ENCODE measurements at regions not wholly inside any gene's neighbourhood (a gene's known extent, or its start where the extent isn't known, plus 50 kb on each side); places are given as distances from the start of the nearest gene placed in this dataset.

DNA sequence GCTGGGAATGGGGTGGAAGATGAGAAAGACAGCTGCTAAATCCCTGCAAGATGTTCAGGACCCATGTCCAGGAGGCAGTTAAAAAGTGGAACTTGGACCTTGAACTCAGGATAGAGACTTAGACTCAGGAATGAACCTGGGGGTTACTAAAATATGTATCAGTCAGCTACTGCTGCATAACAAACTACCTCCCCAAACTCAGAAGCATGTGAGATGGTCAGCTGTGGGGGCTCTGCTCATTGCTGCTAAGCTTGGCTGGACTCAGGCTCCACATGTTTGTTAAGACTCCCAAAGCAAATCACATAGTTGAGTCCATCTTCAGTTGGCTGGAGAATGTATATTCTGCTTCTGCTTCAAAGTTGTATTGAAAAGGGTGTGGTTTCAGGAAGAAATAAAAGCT is 61.4 kb upstream of the COPS8 start:
- no peak for TF ChIP-seq CREB1 (IDR thresholded peaks at IDR 0.05)
- no peak for TF ChIP-seq CREB1 (CRISPR knock-in tag; IDR thresholded peaks at IDR 0.05)
- no peak for TF ChIP-seq TMF1 (CRISPR knock-in tag; IDR thresholded peaks at IDR 0.05; ENCODE audit: low read depth)
- TF ChIP-seq, protein P1, sequence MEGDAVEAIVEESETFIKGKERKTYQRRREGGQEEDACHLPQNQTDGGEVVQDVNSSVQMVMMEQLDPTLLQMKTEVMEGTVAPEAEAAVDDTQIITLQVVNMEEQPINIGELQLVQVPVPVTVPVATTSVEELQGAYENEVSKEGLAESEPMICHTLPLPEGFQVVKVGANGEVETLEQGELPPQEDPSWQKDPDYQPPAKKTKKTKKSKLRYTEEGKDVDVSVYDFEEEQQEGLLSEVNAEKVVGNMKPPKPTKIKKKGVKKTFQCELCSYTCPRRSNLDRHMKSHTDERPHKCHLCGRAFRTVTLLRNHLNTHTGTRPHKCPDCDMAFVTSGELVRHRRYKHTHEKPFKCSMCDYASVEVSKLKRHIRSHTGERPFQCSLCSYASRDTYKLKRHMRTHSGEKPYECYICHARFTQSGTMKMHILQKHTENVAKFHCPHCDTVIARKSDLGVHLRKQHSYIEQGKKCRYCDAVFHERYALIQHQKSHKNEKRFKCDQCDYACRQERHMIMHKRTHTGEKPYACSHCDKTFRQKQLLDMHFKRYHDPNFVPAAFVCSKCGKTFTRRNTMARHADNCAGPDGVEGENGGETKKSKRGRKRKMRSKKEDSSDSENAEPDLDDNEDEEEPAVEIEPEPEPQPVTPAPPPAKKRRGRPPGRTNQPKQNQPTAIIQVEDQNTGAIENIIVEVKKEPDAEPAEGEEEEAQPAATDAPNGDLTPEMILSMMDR (CRISPR knock-in tag; IDR thresholded peaks at IDR 0.05) = no peak
- TF ChIP-seq, protein P2, sequence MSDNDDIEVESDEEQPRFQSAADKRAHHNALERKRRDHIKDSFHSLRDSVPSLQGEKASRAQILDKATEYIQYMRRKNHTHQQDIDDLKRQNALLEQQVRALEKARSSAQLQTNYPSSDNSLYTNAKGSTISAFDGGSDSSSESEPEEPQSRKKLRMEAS (IDR thresholded peaks at IDR 0.05) = no peak
- no peak for TF ChIP-seq FIP1L1 (IDR thresholded peaks at IDR 0.05; ENCODE audit: borderline replicate concordance, insufficient read depth, low read depth, low read length)
- TF ChIP-seq, protein P3, sequence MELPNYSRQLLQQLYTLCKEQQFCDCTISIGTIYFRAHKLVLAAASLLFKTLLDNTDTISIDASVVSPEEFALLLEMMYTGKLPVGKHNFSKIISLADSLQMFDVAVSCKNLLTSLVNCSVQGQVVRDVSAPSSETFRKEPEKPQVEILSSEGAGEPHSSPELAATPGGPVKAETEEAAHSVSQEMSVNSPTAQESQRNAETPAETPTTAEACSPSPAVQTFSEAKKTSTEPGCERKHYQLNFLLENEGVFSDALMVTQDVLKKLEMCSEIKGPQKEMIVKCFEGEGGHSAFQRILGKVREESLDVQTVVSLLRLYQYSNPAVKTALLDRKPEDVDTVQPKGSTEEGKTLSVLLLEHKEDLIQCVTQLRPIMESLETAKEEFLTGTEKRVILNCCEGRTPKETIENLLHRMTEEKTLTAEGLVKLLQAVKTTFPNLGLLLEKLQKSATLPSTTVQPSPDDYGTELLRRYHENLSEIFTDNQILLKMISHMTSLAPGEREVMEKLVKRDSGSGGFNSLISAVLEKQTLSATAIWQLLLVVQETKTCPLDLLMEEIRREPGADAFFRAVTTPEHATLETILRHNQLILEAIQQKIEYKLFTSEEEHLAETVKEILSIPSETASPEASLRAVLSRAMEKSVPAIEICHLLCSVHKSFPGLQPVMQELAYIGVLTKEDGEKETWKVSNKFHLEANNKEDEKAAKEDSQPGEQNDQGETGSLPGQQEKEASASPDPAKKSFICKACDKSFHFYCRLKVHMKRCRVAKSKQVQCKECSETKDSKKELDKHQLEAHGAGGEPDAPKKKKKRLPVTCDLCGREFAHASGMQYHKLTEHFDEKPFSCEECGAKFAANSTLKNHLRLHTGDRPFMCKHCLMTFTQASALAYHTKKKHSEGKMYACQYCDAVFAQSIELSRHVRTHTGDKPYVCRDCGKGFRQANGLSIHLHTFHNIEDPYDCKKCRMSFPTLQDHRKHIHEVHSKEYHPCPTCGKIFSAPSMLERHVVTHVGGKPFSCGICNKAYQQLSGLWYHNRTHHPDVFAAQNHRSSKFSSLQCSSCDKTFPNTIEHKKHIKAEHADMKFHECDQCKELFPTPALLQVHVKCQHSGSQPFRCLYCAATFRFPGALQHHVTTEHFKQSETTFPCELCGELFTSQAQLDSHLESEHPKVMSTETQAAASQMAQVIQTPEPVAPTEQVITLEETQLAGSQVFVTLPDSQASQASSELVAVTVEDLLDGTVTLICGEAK (IDR thresholded peaks at IDR 0.05) = no peak
- TF ChIP-seq, protein P3 (CRISPR knock-in tag; IDR thresholded peaks at IDR 0.05) = no peak
- TF ChIP-seq, protein P4, sequence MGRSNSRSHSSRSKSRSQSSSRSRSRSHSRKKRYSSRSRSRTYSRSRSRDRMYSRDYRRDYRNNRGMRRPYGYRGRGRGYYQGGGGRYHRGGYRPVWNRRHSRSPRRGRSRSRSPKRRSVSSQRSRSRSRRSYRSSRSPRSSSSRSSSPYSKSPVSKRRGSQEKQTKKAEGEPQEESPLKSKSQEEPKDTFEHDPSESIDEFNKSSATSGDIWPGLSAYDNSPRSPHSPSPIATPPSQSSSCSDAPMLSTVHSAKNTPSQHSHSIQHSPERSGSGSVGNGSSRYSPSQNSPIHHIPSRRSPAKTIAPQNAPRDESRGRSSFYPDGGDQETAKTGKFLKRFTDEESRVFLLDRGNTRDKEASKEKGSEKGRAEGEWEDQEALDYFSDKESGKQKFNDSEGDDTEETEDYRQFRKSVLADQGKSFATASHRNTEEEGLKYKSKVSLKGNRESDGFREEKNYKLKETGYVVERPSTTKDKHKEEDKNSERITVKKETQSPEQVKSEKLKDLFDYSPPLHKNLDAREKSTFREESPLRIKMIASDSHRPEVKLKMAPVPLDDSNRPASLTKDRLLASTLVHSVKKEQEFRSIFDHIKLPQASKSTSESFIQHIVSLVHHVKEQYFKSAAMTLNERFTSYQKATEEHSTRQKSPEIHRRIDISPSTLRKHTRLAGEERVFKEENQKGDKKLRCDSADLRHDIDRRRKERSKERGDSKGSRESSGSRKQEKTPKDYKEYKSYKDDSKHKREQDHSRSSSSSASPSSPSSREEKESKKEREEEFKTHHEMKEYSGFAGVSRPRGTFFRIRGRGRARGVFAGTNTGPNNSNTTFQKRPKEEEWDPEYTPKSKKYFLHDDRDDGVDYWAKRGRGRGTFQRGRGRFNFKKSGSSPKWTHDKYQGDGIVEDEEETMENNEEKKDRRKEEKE (IDR thresholded peaks at IDR 0.05) = no peak
- TF ChIP-seq, protein P5, sequence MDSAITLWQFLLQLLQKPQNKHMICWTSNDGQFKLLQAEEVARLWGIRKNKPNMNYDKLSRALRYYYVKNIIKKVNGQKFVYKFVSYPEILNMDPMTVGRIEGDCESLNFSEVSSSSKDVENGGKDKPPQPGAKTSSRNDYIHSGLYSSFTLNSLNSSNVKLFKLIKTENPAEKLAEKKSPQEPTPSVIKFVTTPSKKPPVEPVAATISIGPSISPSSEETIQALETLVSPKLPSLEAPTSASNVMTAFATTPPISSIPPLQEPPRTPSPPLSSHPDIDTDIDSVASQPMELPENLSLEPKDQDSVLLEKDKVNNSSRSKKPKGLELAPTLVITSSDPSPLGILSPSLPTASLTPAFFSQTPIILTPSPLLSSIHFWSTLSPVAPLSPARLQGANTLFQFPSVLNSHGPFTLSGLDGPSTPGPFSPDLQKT (CRISPR knock-in tag; IDR thresholded peaks at IDR 0.05; ENCODE audit: borderline replicate concordance) = no peak
- TF ChIP-seq POLR2AphosphoS5 (IDR thresholded peaks at IDR 0.05; ENCODE audit: low read depth, low read length) = no peak
- no peak for TF ChIP-seq FOXJ3 (CRISPR knock-in tag; IDR thresholded peaks at IDR 0.05; ENCODE audit: borderline replicate concordance)
- no peak for TF ChIP-seq POLR2A (IDR thresholded peaks at IDR 0.05; ENCODE audit: insufficient read depth in 1 of 2, low read depth in 2 of 2, low read length in 2 of 2)

Data from HepG2 (cell line).